Neural cell (in vitro differentiated cells): ENCODE measurements at regions not wholly inside any gene's neighbourhood (a gene's known extent, or its start where the extent isn't known, plus 50 kb on each side); places are given as distances from the start of the nearest gene placed in this dataset.

Experiments
- EP300 ChIP-seq: fragments of 450-650 bp; conservative IDR thresholded peaks from 2 replicates; pipeline ENCODE4 v1.6.1; 2014; ENCODE audit warnings: antibody characterized with exemption, mild to moderate bottlenecking, moderate library complexity; ENCODE audit not compliant: poor library complexity, severe bottlenecking
- EZH2 ChIP-seq: fragments of 200-600, 300-800 bp; shearing (Covaris generic), sonication (generic); IDR thresholded peaks from 2 replicates; pipeline ENCODE4 v1.6.1; 2014; ENCODE audit warnings: antibody characterized with exemption, low read length, borderline replicate concordance, mild to moderate bottlenecking; ENCODE audit not compliant: insufficient read depth, poor library complexity, severe bottlenecking
- TF ChIP-seq, protein P1 (sequence below): fragments of 450-650 bp; IDR thresholded peaks from 2 replicates; pipeline ENCODE4 v1.5.1; 2014; ENCODE audit warnings: antibody characterized with exemption, mild to moderate bottlenecking, moderate library complexity; ENCODE audit not compliant: poor library complexity, severe bottlenecking
- TF ChIP-seq, protein P2 (sequence below): IDR thresholded peaks from 2 replicates; pipeline ENCODE4 v1.6.1; 2012; ENCODE audit warnings: borderline replicate concordance

DNA sequence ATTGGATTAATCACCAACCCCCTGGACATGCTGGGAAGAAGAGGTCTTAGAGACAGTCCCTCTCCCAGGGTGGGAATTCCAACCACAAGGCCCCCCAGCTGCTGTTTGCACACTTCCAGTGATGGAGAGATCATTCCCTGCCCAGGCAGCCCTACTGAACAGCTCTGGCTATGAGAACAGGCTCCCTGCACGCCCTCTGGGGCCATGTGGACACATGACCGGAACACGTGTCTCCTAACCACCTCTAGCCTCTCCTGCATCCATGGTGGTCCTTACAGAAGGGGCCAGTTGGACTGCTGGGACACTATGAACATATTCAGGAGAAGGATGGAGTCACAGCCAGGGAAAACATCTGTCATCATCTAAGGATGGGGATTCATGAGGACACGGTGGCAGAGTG, 196.2 kb downstream of the MN1 start:
- TF ChIP-seq, protein P1, sequence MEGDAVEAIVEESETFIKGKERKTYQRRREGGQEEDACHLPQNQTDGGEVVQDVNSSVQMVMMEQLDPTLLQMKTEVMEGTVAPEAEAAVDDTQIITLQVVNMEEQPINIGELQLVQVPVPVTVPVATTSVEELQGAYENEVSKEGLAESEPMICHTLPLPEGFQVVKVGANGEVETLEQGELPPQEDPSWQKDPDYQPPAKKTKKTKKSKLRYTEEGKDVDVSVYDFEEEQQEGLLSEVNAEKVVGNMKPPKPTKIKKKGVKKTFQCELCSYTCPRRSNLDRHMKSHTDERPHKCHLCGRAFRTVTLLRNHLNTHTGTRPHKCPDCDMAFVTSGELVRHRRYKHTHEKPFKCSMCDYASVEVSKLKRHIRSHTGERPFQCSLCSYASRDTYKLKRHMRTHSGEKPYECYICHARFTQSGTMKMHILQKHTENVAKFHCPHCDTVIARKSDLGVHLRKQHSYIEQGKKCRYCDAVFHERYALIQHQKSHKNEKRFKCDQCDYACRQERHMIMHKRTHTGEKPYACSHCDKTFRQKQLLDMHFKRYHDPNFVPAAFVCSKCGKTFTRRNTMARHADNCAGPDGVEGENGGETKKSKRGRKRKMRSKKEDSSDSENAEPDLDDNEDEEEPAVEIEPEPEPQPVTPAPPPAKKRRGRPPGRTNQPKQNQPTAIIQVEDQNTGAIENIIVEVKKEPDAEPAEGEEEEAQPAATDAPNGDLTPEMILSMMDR: no peak
- TF ChIP-seq, protein P2, sequence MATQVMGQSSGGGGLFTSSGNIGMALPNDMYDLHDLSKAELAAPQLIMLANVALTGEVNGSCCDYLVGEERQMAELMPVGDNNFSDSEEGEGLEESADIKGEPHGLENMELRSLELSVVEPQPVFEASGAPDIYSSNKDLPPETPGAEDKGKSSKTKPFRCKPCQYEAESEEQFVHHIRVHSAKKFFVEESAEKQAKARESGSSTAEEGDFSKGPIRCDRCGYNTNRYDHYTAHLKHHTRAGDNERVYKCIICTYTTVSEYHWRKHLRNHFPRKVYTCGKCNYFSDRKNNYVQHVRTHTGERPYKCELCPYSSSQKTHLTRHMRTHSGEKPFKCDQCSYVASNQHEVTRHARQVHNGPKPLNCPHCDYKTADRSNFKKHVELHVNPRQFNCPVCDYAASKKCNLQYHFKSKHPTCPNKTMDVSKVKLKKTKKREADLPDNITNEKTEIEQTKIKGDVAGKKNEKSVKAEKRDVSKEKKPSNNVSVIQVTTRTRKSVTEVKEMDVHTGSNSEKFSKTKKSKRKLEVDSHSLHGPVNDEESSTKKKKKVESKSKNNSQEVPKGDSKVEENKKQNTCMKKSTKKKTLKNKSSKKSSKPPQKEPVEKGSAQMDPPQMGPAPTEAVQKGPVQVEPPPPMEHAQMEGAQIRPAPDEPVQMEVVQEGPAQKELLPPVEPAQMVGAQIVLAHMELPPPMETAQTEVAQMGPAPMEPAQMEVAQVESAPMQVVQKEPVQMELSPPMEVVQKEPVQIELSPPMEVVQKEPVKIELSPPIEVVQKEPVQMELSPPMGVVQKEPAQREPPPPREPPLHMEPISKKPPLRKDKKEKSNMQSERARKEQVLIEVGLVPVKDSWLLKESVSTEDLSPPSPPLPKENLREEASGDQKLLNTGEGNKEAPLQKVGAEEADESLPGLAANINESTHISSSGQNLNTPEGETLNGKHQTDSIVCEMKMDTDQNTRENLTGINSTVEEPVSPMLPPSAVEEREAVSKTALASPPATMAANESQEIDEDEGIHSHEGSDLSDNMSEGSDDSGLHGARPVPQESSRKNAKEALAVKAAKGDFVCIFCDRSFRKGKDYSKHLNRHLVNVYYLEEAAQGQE: no peak
- no peak for TF ChIP-seq EP300
- no peak for TF ChIP-seq EZH2
